SU-DHL-6 (cell line): ENCODE measurements at regions not wholly inside any gene's neighbourhood (a gene's known extent, or its start where the extent isn't known, plus 50 kb on each side); places are given as distances from the start of the nearest gene placed in this dataset.
"Not testable (repeated sequence)": the region's sequence is repeated elsewhere in the genome, so short reads cannot be mapped to it uniquely, and the experiment has no call there.

Experiments
- H2AFZ ChIP-seq: fragments of 200-600 bp; sonication (generic); 2 replicates; pipeline ENCODE4 v1.6.1; 2014; ENCODE audit warnings: low read depth, mild to moderate bottlenecking, moderate library complexity, mixed read lengths, antibody characterized with exemption, low read length; ENCODE audit not compliant: severe bottlenecking
- H3F3A ChIP-seq: fragments of 200-600 bp; shearing (Covaris generic); 2 replicates; pipeline ENCODE4 v1.6.0; 2016; ENCODE audit warnings: antibody characterized with exemption, mild to moderate bottlenecking; ENCODE audit not compliant: insufficient read depth
- H3K27ac ChIP-seq: fragments of 200-600 bp; sonication (generic); 2 replicates; pipeline ENCODE4 v1.5.1; 2016; ENCODE audit warnings: low read depth, mild to moderate bottlenecking, low read length, moderate library complexity, mixed read lengths
- H3K27me3 ChIP-seq: fragments of 200-600 bp; sonication (generic), shearing (Covaris generic); 2 replicates; pipeline ENCODE4 v1.6.0; 2014; ENCODE audit warnings: mild to moderate bottlenecking, low read length
- H3K36me3 ChIP-seq: fragments of 200-600 bp; sonication (generic); 2 replicates; pipeline ENCODE4 v1.6.1; 2014; ENCODE audit warnings: mild to moderate bottlenecking, low read length, mixed read lengths
- H3K4me2 ChIP-seq: fragments of 300-600, 200-600 bp; shearing (Covaris generic), sonication (generic); 2 replicates; pipeline ENCODE4 v1.6.0; 2014; ENCODE audit warnings: low read length, low read depth, mild to moderate bottlenecking; ENCODE audit not compliant: poor library complexity, severe bottlenecking
- H3K4me3 ChIP-seq: fragments of 200-600 bp; sonication (generic); 2 replicates; pipeline ENCODE4 v1.5.1; 2014; ENCODE audit warnings: antibody characterized with exemption, low read length, mild to moderate bottlenecking, mixed read lengths; ENCODE audit not compliant: insufficient read depth, poor library complexity, severe bottlenecking
- H3K79me2 ChIP-seq: fragments of 200-600 bp; sonication (generic); 2 replicates; pipeline ENCODE4 v1.6.1; 2014; ENCODE audit warnings: mild to moderate bottlenecking, low read length, moderate library complexity; ENCODE audit not compliant: insufficient read depth
- H3K9ac ChIP-seq: fragments of 200-600 bp; sonication (generic); 2 replicates; pipeline ENCODE4 v1.7.0; 2014; ENCODE audit warnings: mild to moderate bottlenecking, low read length
- H3K9me2 ChIP-seq: fragments of 200-600 bp; sonication (generic); replicated peaks from 2 replicates; pipeline ENCODE4 v1.6.1; 2014; ENCODE audit warnings: low read length; ENCODE audit not compliant: insufficient read depth
- H3K9me3 ChIP-seq: fragments of 200-600 bp; sonication (generic); 2 replicates; pipeline ENCODE4 v1.6.1; 2014; ENCODE audit warnings: low read length, mixed read lengths; ENCODE audit not compliant: insufficient read depth
- H4K20me1 ChIP-seq: fragments of 200-600 bp; sonication (generic); 2 replicates; pipeline ENCODE4 v1.6.1; 2014; ENCODE audit warnings: low read depth, mild to moderate bottlenecking, antibody characterized with exemption, low read length, moderate library complexity, mixed read lengths
- CTCF ChIP-seq: fragments of 200-600 bp; sonication (generic); IDR thresholded peaks from one replicate; pipeline ENCODE4 v1.5.1; 2017; ENCODE audit warnings: antibody characterized with exemption, mild to moderate bottlenecking, low read length, moderate library complexity; ENCODE audit not compliant: insufficient read depth, poor library complexity, severe bottlenecking
- EZH2phosphoT487 ChIP-seq: fragments of 200-600 bp; sonication (generic), shearing (Covaris generic); conservative IDR thresholded peaks from 2 replicates; pipeline ENCODE4 v1.6.1; 2018; ENCODE audit warnings: mild to moderate bottlenecking, antibody characterized with exemption, low read length, moderate library complexity, mixed read lengths

GRCh38 chr2:163943403-163944346, 207.9 kb upstream of the FIGN start:
- no peak overlapping the region for H3K27ac ChIP-seq
- TF ChIP-seq EZH2phosphoT487 = no peak
- no peak for TF ChIP-seq CTCF

GRCh38 chr2:163934131-163934530, 198.3 kb upstream of the FIGN start:
- H3K9me3 ChIP-seq = no peaks in the 10 kb centered on the region
- H3K4me3 ChIP-seq = no peak overlapping the region
- no peaks in the 10 kb centered on the region for H3K36me3 ChIP-seq
- H2AFZ ChIP-seq = no peak overlapping the region
- H3F3A ChIP-seq = no peaks in the 10 kb centered on the region
- no peaks in the 10 kb centered on the region for H3K27me3 ChIP-seq
- no peak overlapping the region for H3K27ac ChIP-seq
- H3K79me2 ChIP-seq = no peaks in the 10 kb centered on the region
- H4K20me1 ChIP-seq = no peaks in the 10 kb centered on the region
- no peak overlapping the region for H3K4me2 ChIP-seq
- H3K9ac ChIP-seq = no peak overlapping the region
- no peaks in the 10 kb centered on the region for H3K9me2 ChIP-seq
- TF ChIP-seq CTCF (no peak), EZH2phosphoT487 (no peak)

More at GRCh38 chr2:163943403-163944346, 207.9 kb upstream of the FIGN start:
- Histone ChIP-seq H2AFZ (no peak overlapping the region), H4K20me1 (no peaks in the 10 kb centered on the region), H3K27me3 (no peaks in the 10 kb centered on the region), H3K4me2 (no peak overlapping the region), H3K9me3 (no peaks in the 10 kb centered on the region), H3K9ac (no peak overlapping the region), H3F3A (no peaks in the 10 kb centered on the region), H3K9me2 (no peaks in the 10 kb centered on the region), H3K36me3 (no peaks in the 10 kb centered on the region), H3K79me2 (no peaks in the 10 kb centered on the region), H3K4me3 (no peak overlapping the region)

GRCh38 chr2:163919717-163920116, 183.9 kb upstream of the FIGN start:
- Histone ChIP-seq H3F3A (no peaks in the 10 kb centered on the region), H3K9me3 (no peaks in the 10 kb centered on the region), H2AFZ (no peak overlapping the region), H4K20me1 (no peaks in the 10 kb centered on the region), H3K9me2 (no peaks in the 10 kb centered on the region), H3K4me2 (no peak overlapping the region), H3K9ac (no peak overlapping the region), H3K79me2 (no peaks in the 10 kb centered on the region), H3K27me3 (no peaks in the 10 kb centered on the region), H3K36me3 (no peaks in the 10 kb centered on the region), H3K27ac (no peak overlapping the region), H3K4me3 (no peak overlapping the region)
- TF ChIP-seq EZH2phosphoT487 (no peak), CTCF (no peak)

- H3K79me2 ChIP-seq, H3K4me3 ChIP-seq, H4K20me1 ChIP-seq, H3K9ac ChIP-seq, H3K27ac ChIP-seq, H3K9me3 ChIP-seq, H3F3A ChIP-seq, H3K27me3 ChIP-seq, H2AFZ ChIP-seq, H3K4me2 ChIP-seq, H3K36me3 ChIP-seq, H3K9me2 ChIP-seq: not testable (repeated sequence)
Observed at GRCh38 chr2:163914486-163914885, 178.7 kb upstream of the FIGN start.

- H4K20me1 ChIP-seq, H3K36me3 ChIP-seq, H3K4me2 ChIP-seq, H3K27me3 ChIP-seq, H3K9me3 ChIP-seq, H2AFZ ChIP-seq, H3K79me2 ChIP-seq, H3F3A ChIP-seq, H3K27ac ChIP-seq, H3K9ac ChIP-seq, H3K4me3 ChIP-seq, H3K9me2 ChIP-seq: not testable (repeated sequence)
Observed at GRCh38 chr2:163913532-163913944, 177.7 kb upstream of the FIGN start.
